CD14-positive monocyte (primary cell): ENCODE measurements at regions not wholly inside any gene's neighbourhood (a gene's known extent, or its start where the extent isn't known, plus 50 kb on each side); places are given as distances from the start of the nearest gene placed in this dataset.

Experiments used
- DNase-seq, 3 donors: peaks; one replicate each; pipeline ENCODE4 v3.0.0-alpha.2; 2011 to 2022
- H2AFZ ChIP-seq: 2 replicates; pipeline ENCODE4 v1.6.0; 2012; ENCODE audit warnings: mild to moderate bottlenecking, low read depth, low read length, inconsistent platforms; ENCODE audit not compliant: insufficient read depth, poor library complexity, severe bottlenecking
- H3K27ac ChIP-seq, 2 donors: 1 replicate in 1 of 2; 2 replicates in 1 of 2; pipeline ENCODE4 v1.5.1; 2012 to 2013; ENCODE audit warnings: low read length in 2 of 2, control low read depth in 1 of 2, inconsistent platforms in 1 of 2, low read depth in 1 of 2, mild to moderate bottlenecking in 1 of 2
- H3K27me3 ChIP-seq, 2 donors: one replicate each; pipeline versions ENCODE4 v1.6.0 to v1.6.1; 2011 to 2013; ENCODE audit warnings: low read length in 2 of 2; ENCODE audit not compliant: control insufficient read depth in 2 of 2, insufficient read depth in 2 of 2
- H3K36me3 ChIP-seq, 2 donors: replicated peaks in 1 of 2; 1 replicate in 1 of 2; 2 replicates in 1 of 2; pipeline versions ENCODE4 v1.5.1 to v1.6.1; 2012 to 2013; ENCODE audit warnings: low read length in 2 of 2, control low read depth in 1 of 2, inconsistent platforms in 1 of 2, mild to moderate bottlenecking in 1 of 2; ENCODE audit not compliant: insufficient read depth in 2 of 2, control insufficient read depth in 1 of 2
- H3K4me1 ChIP-seq, 2 donors: 1 replicate in 1 of 2; 2 replicates in 1 of 2; pipeline versions ENCODE4 v1.5.1 to v1.6.1; 2012 to 2013; ENCODE audit warnings: low read length in 2 of 2, control low read depth in 1 of 2, inconsistent platforms in 1 of 2, mild to moderate bottlenecking in 1 of 2, moderate library complexity in 1 of 2; ENCODE audit not compliant: insufficient read depth in 2 of 2, control insufficient read depth in 1 of 2
- H3K4me2 ChIP-seq: replicated peaks from 2 replicates; pipeline ENCODE3; 2012; ENCODE audit warnings: low read length, moderate library complexity, mild to moderate bottlenecking; ENCODE audit not compliant: poor library complexity, severe bottlenecking; ENCODE audit errors: extremely low read depth
- H3K4me3 ChIP-seq, 3 experiments: fragments of 200-600 bp in 1 of 3; sonication (generic) in 1 of 3; replicated peaks in 1 of 3; 1 replicate in 2 of 3; 2 replicates in 1 of 3; pipeline ENCODE4 v1.5.1; 2011 to 2013; ENCODE audit warnings: low read length in 3 of 3, mild to moderate bottlenecking in 3 of 3, control low read depth in 2 of 3, low read depth in 2 of 3, inconsistent platforms in 1 of 3, moderate library complexity in 1 of 3
- H3K79me2 ChIP-seq: 2 replicates; pipeline ENCODE4 v1.6.0; 2012; ENCODE audit warnings: mild to moderate bottlenecking, control low read depth, inconsistent platforms, low read length, moderate library complexity; ENCODE audit not compliant: insufficient read depth
- H3K9ac ChIP-seq: 2 replicates; pipeline ENCODE4 v1.6.0; 2017; ENCODE audit warnings: low read length, mild to moderate bottlenecking; ENCODE audit not compliant: insufficient read depth, poor library complexity, severe bottlenecking
- H3K9me3 ChIP-seq, 2 donors: replicated peaks in 1 of 2; 1 replicate in 1 of 2; 2 replicates in 1 of 2; pipeline versions ENCODE4 v1.5.1 to v1.6.1; 2012 to 2013; ENCODE audit warnings: low read length in 2 of 2, control low read depth in 1 of 2; ENCODE audit not compliant: control insufficient read depth in 1 of 2, insufficient read depth in 1 of 2
- H4K20me1 ChIP-seq: 2 replicates; pipeline ENCODE4 v1.6.0; 2012; ENCODE audit warnings: mild to moderate bottlenecking, low read length, control low read depth, moderate library complexity; ENCODE audit not compliant: insufficient read depth
- H3K27ac Mint-ChIP-seq, 7 donors: one replicate each; pipeline ENCODE4 v1.8.0; 2020; ENCODE audit warnings: mild to moderate bottlenecking in 7 of 7, mixed read lengths in 7 of 7, moderate library complexity in 6 of 7, inconsistent platforms in 2 of 7
- H3K27me3 Mint-ChIP-seq, 3 donors: one replicate each; pipeline ENCODE4 v1.8.0; 2021 to 2022; ENCODE audit warnings: low read depth in 3 of 3, mild to moderate bottlenecking in 3 of 3, mixed read lengths in 3 of 3, moderate library complexity in 3 of 3, inconsistent platforms in 1 of 3
- H3K36me3 Mint-ChIP-seq, 2 donors: one replicate each; pipeline ENCODE4 v1.8.0; 2020; ENCODE audit warnings: mixed read lengths in 2 of 2, inconsistent platforms in 1 of 2, mild to moderate bottlenecking in 1 of 2
- H3K4me1 Mint-ChIP-seq: one replicate; pipeline ENCODE4 v1.8.0; 2020; ENCODE audit warnings: mild to moderate bottlenecking, mixed read lengths
- H3K4me3 Mint-ChIP-seq, 2 donors: one replicate each; pipeline ENCODE4 v1.8.0; 2020; ENCODE audit warnings: mild to moderate bottlenecking in 2 of 2, mixed read lengths in 2 of 2, moderate library complexity in 1 of 2
- H3K9me3 Mint-ChIP-seq, 7 donors: one replicate each; pipeline ENCODE4 v1.8.0; 2020 to 2022; ENCODE audit warnings: mixed read lengths in 7 of 7, mild to moderate bottlenecking in 6 of 7, moderate library complexity in 6 of 7, inconsistent platforms in 2 of 7
- WGBS: methylation state at CpG from one replicate; pipeline ENCODE4 v1.1.5; 2013; ENCODE audit warnings: missing lambda C conversion rate; ENCODE audit not compliant: insufficient coverage; 5-methylcytosine and 5-hydroxymethylcytosine counted together
- intact Hi-C, 2 donors: fragments of 100-400 bp; cut with micrococcal nuclease; formaldehyde crosslinking; loops; one replicate each; pipeline versions ENCODE4 v1.15.0 to v1.15.1; 2023
- TF ChIP-seq, protein P1 (sequence below): fragments of 200-600 bp; IDR thresholded peaks from one replicate; pipeline ENCODE4 v1.8.0; 2022; ENCODE audit warnings: antibody characterized with exemption, mild to moderate bottlenecking

DNA sequence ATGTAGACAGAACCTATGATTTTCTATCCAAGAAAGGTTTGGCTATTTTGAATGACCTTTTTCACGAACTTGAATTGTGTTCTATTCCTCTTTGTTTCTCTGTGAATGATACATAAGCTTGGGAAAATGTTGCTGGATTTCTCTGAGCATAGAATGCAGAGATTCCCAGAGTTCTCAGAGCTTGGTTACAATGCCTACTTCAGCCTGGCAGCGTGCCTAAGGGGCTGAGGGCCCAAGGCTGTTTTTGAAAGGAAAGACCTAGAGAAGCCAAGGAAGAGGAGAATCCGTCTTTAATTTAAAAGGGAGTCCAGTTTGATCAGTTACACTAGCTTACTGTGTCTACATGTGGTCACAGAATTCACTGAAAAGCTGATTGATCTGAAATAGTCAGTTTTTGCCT, 55.3 kb upstream of the CXorf51B start:
- no peaks in the 10 kb centered on the region for H3K4me1 ChIP-seq
- no peaks in the 10 kb centered on the region for H3K9me3 ChIP-seq
- no peak overlapping the region for H2AFZ ChIP-seq
- TF ChIP-seq, protein P1, sequence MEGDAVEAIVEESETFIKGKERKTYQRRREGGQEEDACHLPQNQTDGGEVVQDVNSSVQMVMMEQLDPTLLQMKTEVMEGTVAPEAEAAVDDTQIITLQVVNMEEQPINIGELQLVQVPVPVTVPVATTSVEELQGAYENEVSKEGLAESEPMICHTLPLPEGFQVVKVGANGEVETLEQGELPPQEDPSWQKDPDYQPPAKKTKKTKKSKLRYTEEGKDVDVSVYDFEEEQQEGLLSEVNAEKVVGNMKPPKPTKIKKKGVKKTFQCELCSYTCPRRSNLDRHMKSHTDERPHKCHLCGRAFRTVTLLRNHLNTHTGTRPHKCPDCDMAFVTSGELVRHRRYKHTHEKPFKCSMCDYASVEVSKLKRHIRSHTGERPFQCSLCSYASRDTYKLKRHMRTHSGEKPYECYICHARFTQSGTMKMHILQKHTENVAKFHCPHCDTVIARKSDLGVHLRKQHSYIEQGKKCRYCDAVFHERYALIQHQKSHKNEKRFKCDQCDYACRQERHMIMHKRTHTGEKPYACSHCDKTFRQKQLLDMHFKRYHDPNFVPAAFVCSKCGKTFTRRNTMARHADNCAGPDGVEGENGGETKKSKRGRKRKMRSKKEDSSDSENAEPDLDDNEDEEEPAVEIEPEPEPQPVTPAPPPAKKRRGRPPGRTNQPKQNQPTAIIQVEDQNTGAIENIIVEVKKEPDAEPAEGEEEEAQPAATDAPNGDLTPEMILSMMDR: no peak
- H3K4me3 ChIP-seq: no peak overlapping the region
- no peak overlapping the region for H3K27ac Mint-ChIP-seq
- no peaks in the 10 kb centered on the region for H4K20me1 ChIP-seq
- H3K79me2 ChIP-seq: no peaks in the 10 kb centered on the region
- no peak for DNase-seq
- H3K4me1 Mint-ChIP-seq: no peaks in the 10 kb centered on the region
- no peak overlapping the region for H3K27ac ChIP-seq
- no peak overlapping the region for H3K9ac ChIP-seq
- H3K27me3 Mint-ChIP-seq: no peaks in the 10 kb centered on the region
- intact Hi-C loops: no loop called here
- no peak overlapping the region for H3K4me3 Mint-ChIP-seq
- no peaks in the 10 kb centered on the region for H3K36me3 Mint-ChIP-seq
- no peaks in the 10 kb centered on the region for H3K27me3 ChIP-seq
- H3K36me3 ChIP-seq: no peaks in the 10 kb centered on the region
- H3K4me2 ChIP-seq: no peak overlapping the region
- 80% methylated on average over 1 of the region's 3 CpGs for WGBS
- H3K9me3 Mint-ChIP-seq: peaks cover 0 to 5% (median 1%) of the 10 kb centered on the region in 7 donors

DNA sequence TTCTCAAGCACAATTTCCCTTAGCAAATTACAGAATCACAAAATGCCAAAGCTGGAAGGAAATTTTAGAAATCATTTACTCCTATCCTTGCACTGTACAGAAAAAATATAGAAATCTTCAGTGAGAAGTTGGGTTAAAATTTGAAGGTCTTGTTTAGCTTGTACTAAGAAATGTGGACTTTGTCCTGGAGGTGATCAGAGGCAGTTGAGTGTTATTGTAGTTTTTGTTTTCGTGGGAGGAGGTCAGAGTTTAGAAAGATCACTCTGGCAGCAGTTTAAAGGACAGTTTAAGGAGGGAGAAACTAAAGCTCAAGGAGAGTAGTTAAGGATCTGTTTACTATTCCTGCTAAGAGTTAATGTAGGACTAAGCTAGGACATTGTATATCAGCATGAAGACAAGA, 54.4 kb upstream of the CXorf51B start:
- no peaks in the 10 kb centered on the region for H3K79me2 ChIP-seq
- H3K4me1 ChIP-seq: no peaks in the 10 kb centered on the region
- no CpG with 5 or more reads among the region's 1 CpG for WGBS
- no peaks in the 10 kb centered on the region for H3K36me3 ChIP-seq
- DNase-seq: no peak
- H3K9me3 Mint-ChIP-seq: peaks cover 0 to 5% (median 2%) of the 10 kb centered on the region in 7 donors
- no peak overlapping the region for H3K4me2 ChIP-seq
- H3K9me3 ChIP-seq: no peaks in the 10 kb centered on the region
- no peak overlapping the region for H3K4me3 ChIP-seq
- H3K27me3 ChIP-seq: no peaks in the 10 kb centered on the region
- H3K4me1 Mint-ChIP-seq: no peaks in the 10 kb centered on the region
- H3K27ac ChIP-seq: no peak overlapping the region
- H3K36me3 Mint-ChIP-seq: no peaks in the 10 kb centered on the region
- no peaks in the 10 kb centered on the region for H3K27me3 Mint-ChIP-seq
- TF ChIP-seq, protein P1: no peak
- intact Hi-C loops: no loop called here
- H3K9ac ChIP-seq: no peak overlapping the region
- no peak overlapping the region for H3K27ac Mint-ChIP-seq
- no peak overlapping the region for H3K4me3 Mint-ChIP-seq
- H2AFZ ChIP-seq: no peak overlapping the region
- no peaks in the 10 kb centered on the region for H4K20me1 ChIP-seq
